GM18868 (cell line): ENCODE measurements at regions not wholly inside any gene's neighbourhood (a gene's known extent, or its start where the extent isn't known, plus 50 kb on each side); places are given as distances from the start of the nearest gene placed in this dataset.
A peak's percentile ranks its signal among the peaks of the same experiment; 100 is the strongest.
"Not testable (repeated sequence)": the region's sequence is repeated elsewhere in the genome, so short reads cannot be mapped to it uniquely, and the experiment has no call there.

Source experiments
- ATAC-seq: cut with Tn5 transposase; IDR thresholded peaks from one replicate; pipeline ENCODE4 v1.9.1; 2021; ENCODE audit warnings: mild to moderate bottlenecking, moderate library complexity; ENCODE audit not compliant: unreplicated experiment

DNA sequence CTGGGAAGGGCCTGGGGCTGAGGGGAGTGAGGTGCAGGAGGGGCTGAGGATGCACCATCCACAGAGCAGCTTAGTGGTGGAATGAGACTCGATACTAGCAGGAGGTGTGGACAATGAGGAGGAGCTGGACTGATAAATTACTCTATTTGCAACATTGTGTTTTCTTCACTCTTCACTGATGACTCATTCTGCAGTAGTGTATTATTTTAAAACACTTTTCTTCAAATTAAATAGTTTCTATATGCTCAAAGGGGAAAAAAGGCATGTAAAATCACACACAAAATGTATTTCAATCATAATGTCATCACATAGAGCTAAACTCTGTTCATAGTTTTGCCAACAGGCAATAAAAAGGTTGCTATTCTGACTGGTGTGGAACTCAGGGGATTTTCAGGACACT is 467.0 kb upstream of the CTSO start:
- ATAC-seq = no peak

DNA sequence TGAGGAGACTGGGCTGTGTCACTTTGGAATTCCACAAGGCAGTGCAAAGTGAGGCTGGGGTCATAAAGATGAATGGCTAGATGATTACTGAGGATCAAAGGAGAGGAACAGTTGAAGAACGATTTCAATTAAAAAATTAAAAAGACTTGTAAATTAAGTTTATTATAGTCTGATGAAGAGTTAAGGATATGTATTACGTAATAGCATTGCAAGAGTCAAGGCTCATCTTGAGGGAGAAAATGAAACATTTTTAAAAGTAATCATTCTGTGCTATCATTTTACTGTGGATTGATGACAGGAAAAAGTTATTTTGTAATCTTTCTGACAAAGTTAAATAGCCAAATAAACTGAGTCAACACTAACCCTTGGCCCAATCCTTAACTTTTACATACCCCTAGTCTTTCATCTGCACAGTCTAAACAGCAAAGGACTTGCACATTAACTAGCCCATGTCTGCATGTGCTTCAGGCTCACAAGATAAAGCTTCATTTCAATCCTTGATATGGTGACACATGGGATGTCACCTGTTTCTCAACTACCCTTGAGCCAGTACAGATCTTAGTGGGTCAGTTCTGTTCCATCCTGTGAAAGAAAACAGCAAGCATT is 465.5 kb upstream of the CTSO start:
- ATAC-seq = no peak

DNA sequence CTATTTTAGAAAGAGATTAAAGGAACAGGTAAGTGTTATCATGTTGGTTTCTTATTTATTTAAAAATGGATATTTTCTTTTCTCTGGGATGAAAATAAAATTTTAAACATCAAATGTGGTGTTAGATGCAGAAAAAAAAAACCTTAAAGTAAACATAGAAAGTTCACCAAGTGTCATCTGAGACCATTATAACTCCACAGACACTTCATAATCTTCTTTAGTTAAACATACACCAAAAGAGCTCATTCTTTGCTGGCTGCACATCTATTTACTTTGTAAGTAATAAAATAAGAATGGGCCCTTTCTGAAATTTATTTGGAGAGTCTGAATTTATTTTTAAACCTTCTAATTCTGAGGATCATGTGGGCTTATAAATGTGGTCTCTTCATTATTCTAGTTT is 460.7 kb upstream of the CTSO start:
- no peak for ATAC-seq

DNA sequence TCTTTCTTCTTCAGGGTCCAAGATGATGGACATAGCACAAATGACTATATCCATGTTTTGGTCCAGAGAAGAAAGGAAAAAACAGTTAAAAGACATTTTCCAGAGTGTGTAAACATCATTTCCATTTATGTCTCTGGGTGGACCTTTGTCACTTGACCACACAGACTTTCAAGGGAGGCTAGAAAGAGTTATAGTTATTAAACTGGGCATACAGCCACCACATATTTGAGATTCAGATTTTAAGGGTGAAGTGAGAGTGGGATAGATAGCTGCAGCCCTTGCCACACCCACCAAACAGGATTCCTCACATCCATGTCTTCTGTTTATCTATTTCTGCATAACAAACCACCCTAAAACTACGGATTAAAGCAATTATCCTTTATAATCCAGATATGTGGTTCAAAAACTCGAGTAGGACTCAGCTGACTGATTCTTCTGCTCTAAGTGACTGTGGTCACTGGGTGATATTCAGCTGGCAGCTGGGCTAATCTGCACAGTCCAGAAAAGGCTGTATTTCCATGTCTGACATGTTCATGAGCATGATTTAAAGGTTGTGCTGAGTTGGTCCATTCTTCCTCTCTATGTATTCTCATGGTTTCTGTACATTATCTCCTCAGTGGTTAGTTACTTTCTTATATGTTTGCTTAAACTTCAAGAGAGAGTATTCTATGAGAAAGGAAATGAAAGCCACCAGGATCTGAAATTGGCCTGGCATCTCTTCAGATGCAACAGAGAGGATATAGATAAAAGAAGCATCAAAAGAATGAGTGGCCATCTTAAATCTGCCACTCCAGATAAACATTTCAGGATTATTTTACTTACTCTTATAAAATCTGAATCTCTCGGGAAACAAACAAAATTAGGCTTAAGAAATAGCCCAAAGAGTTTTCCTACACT is 459.8 kb upstream of the CTSO start:
- no peak for ATAC-seq

DNA sequence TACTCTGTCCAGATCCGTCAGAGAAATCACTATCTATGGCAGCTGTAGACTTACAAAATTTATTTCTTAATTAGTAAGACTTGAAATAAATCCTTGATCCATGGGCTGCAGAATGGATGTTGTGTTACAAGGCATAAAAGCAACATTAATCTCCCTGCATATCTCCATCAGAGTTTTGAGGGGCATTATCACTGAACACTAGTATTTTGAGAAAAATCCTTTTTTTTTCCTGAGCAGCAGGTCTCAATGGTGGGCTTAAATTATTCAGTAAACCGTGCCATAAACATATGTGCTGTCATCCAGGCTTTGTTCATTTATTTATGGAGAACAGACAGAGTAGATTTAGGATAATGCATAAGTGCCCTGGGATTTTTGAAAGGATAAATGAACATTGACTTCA is 457.9 kb upstream of the CTSO start:
- no peak for ATAC-seq

DNA sequence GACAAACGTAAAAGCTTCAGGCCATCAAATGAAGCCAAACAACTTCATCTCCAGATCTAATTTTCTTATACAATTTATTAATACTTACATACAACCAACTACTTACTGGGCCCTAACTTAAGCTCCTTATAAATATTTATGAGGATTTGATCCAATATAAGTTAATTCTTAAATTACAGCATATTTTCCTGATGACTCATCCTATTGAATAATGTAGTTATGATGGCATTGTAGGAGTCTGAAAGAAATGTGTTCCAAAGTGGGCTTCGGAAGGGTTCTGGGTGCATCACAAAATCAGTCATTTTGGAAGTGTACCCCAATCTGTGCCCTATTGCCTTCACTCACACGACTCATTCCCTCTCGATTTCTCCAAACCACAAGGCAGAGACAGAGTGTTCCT is 455.1 kb upstream of the CTSO start:
- no peak for ATAC-seq

DNA sequence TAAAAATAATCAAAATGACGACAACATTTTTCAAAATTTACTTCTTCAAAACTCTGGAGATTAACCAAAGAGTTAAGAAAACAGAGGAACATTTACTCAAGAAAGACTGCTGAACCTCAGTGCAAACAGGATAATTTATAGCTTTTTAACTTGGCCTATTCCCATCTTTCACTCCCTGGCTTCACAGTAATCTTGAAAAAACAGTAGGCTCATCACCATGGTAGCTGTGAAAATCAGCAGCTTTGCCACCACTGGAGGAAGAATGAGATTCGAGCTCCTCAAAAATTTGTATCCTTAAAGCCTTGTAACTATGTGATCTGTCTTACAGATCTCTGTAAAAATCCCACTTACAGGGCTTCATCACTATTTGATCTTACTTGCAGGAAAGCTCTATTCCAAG is 447.7 kb upstream of the CTSO start:
- no peak for ATAC-seq

DNA sequence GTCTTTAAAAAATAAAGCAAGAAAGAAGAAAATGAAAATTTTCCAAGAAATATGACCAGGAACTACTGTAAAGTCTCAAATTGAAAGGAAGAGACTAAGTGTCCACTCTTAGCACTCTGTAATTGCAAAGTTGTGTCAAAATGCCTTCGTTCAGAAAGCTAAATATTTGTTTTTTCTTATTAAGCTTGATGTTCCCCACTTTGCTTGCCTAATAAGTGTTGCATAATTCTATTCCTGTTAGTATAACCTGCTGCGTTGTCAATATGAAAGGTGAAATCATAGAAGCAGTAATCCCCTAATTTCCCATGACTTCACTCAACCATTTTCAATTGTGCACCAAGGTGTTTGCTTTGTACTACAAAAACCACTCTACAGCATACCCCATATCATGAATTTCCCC is 442.9 kb upstream of the CTSO start:
- no peak for ATAC-seq

DNA sequence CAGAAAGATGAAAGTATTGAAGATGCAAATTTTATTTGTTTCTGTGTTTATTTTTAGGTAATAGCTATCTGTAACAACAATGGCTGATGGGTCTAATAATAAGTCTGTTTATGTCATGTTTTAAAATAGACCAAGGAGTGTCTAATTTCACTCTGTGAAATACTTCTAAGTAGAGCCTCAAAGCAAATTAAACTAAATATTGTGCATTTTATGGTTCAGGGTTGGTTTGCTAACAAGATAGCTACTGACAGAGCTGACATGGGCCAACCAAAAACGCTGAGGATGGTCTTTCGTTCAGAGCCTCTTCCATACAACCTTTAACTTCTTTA is 437.6 kb upstream of the CTSO start:
- ATAC-seq = no peak

DNA sequence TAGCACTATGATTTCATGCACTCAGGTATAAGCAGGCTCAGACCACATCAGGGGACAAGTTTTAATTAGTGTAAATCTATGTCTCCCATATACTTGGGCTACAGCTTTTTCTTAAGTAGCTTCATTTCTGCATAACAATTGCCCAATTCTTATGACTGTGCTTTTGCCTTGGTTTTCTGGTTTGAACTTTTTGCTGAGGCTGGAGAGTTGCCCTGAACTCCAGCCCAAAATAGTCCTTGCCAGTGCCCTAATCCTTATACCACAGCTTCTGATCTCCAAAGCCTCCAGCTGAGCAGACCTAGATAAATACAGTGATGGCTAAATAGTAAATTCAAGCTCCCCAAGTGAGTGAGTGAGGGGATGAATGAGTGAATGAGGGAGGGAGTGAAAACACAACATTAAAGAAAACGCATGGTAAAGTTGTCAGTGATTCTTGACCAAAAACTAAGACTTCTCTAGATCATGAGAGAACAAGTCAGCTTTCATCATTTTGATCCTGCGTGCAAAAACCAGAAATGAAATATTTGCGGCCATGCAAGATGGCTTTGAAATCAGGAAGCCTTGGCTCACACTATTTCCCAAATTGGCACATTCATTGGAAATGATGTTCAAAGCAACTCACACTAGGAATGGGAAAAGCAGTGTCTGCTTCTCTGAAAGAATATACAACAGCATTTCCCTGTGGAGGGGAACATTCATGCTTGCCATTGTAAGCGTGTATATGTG is 437.1 kb upstream of the CTSO start:
- ATAC-seq = no peak

DNA sequence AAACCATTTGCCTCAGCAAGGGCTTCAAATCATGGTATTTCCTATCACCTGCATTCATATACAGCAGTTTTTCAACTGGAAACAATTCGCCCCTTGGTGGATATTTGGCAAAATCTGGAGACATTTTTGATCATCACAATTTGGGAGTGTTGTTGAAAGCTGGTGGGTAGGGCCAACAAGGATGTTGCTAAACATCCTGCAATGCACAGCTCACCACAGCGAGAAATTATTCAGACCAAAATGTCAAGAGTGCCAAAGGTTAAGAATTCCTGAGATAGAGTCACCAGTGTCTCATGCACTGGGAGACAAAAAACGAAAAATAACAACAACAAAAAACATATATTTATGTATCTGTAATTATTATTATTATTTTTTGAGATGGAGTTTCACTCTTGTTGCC is 435.2 kb upstream of the CTSO start:
- ATAC-seq = no peak

DNA sequence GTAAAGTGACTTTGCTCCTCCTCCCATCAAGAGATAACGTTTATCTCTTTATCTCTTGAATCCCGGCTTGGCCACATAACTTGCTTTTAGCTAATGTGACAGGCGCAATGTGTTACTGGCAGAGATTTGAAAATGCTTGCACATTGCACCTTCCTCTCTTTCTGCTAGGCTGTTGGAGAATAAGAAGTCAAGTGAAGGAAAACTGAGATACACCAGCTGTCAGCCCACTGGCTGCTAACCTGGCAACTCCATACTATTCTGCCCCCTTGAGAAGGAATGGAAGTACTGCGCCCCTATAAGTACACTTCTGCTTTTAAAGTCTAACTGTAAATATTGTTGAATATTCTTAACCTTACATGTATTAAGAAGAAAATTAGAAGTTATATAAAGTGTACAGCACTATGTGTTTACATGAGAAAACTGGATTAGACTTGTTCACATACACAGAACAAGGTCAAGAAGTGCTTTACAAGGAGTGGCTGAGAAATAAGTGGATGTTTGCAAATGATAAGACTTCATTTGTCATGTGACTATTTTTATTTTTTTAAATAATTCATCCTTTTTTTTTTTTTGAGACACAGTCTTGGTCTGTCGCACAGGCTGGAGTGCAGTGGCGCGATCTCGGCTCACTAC is 424.5 kb upstream of the CTSO start:
- peak; percentile 93 for ATAC-seq

DNA sequence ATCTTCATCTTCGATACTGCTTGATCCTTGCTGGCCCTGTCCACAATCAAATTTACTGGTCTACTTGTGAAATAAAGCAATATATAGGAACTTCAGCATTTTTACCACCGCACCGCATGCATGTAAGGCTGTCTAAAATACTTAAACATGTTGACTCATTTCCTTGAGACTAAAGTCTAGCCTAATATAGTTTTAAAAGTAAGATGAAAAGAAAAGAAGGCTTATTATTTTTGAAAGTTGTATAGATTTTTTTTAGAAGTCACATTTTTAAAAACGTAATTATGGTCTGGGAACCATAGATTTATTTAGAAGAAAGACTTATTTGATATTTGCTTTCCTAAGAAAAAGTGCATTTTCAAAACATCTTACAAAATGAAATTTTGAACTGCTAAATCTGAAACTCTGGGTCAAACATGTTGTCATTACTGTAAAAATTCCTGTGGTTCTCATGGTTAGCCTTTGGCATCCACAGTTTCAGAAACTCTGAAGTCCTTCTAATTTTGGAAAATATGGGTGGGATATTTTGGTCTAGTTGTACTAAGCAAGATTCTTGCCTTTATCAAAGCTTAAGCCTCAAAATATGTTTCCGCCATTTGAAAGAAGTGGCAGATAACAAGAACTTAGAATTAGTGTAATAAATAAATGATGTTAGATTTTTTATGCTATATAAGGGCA is 423.5 kb upstream of the CTSO start:
- ATAC-seq = no peak

DNA sequence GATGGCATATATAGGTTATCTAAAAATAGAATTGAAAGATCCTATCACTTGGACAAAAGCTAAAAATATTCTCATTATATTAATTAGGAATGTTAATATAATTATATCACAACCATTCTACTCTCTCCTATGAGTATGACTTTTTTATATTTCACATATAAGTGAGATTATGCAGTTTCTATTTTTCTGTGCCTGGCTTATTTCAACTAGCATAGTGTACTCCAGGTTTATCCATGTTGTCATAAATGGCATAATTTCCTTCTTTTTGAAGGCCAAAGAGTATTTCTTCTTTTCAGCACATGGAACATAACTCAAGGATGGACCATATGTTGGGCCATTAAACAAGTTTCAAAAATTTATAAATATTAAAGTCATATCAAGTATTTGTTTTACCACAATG is 421.2 kb upstream of the CTSO start:
- ATAC-seq = no peak

DNA sequence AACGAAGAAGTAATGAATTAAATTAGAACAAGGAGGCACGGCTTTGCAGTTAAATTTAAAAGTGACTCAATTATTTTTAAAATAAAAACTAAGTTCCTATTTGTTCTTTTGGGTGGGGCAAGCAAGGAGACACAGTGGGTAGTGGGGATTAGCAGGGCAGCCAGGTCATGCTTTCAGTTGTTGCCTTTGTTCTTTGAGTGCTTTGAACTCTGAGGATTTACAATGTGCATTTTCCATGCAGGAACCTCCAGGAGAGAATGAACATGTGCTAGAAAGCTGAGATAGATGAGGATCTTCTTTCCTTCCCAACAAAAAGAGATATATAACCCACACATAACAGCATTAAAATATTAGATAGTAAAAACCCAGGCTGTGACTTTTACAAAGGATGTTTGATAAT is 420.4 kb upstream of the CTSO start:
- ATAC-seq = no peak

DNA sequence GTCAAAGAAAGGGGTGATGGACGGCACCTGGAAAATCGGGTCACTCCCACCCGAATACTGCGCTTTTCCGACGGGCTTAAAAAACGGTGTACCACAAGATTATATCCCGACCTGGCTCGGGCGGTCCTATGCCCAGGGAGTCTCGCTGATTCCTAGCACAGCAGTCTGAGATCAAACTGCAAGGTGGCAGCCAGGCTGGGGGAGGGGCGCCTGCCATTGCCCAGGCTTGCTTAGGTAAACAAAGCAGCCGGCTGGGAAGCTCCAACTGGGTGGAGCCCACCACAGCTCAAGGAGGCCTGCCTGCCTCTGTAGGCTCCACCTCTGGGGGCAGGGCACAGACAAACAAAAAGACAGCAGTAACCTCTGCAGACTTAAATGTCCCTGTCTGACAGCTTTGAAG is 413.8 kb upstream of the CTSO start:
- ATAC-seq = not testable (repeated sequence)

DNA sequence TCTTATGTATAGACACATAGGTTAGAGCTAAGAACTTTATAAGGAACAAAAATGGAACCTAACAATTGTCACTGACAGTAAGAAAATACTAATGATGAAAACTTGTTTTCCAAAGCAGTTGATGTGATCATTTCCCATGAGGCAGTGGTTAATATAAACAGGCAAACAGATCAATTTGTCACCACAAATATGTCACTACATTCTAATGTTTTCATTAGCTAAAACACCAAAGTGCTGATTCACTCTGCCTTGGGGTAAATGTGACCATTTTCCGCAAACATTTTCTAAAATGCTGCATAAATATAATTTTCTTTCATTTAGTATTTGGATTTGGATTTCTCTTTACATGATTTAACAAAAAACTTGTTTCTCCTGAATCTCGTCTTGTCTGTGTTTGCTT is 408.9 kb upstream of the CTSO start:
- no peak for ATAC-seq

DNA sequence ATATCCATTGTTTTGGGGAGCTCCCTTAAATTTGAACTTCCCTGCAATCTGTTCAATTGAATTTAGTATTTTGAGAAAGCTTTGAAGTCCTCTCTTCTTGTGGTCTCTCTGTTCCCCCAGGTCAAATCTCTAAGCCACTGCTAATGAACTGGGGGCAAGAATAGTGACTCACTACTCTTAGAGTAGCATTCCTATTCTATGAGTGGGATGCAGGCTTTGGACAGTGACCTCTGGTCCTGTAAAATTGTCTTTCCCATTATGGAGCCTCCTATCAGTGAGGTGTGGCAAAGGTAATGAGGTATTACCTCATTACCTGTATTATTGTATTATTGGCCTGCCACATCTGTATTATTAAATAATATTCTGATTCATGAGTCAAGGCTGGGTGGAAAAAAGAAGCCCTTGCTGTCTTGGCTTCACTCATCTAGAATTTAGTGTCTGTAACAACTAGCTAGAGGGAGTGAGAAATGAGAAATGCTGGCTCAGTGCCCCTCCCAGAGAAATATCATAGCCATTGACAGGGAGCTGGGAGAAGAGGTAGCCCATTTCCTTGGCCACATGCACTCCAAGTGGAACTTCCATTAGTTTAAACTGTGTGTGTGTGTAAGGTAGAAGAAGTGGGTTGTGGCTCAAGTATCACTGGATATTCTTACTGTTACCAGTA is 393.9 kb upstream of the CTSO start:
- ATAC-seq = no peak

DNA sequence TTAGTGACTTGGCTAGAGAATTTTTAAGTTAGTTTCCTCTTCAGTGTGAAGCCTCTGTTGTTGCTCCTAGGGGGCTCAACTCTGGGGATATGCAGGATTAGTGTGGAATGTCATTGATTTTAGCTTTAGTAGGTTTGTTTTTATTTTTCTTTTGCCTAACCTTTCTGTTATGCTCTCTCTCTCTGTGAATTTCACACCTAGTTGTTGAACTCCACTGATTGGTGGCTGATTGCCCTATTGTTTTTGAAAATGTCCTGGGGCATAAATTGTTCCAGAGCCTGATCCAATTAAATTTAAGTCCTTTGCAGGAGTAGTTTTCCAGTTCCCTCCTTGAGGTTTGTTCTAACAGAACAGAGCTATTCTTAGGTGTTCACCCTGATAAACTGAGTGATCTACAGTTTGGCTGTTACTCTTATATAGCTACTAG is 393.3 kb upstream of the CTSO start:
- no peak for ATAC-seq

DNA sequence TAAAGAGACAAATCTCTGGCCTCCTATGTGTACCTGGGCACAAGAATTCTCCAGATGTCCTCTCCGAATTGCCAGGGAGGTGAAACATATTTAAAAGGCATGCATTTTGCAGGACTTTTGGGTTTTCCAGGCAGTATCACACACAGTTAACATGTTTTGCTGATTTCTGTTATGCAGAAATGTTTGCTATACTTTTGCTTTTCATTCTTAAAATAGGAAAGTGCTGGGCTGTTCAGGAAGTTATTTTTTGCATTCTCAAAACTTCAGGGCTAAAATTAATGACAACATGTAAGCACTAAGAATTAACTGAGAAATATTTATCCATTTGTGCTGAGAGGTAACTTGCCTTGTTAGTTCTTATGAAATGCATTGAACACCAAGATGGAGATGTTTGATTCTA is 390.7 kb upstream of the CTSO start:
- ATAC-seq = no peak

DNA sequence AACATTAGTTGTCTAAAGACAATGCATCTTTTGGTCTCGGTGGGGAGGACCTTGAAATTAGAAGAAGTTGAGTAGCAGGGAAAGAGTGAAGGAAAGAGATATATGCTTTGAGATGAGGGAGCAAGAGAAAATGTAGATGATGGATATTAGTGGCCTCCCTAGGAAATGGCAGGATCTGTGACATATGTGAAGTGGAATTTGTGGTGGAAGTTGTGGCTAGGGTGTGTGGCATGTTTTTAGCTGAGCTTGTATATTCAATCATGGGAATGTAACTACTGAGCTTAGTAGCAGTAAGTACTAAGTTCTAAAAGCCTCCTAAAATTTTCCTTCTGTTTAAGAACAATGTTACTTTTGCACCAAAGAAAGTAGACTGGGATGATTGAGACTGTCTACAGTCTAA is 382.8 kb upstream of the CTSO start:
- no peak for ATAC-seq
